GM23248 (cell line): ENCODE measurements at regions not wholly inside any gene's neighbourhood (a gene's known extent, or its start where the extent isn't known, plus 50 kb on each side); places are given as distances from the start of the nearest gene placed in this dataset.

ENCODE experiments used
- DNase-seq: peaks from one replicate; pipeline ENCODE4 v3.0.0-alpha.2; 2015
- H2AFZ ChIP-seq: fragments of 200-600 bp; sonication (generic); 2 replicates; pipeline ENCODE4 v1.6.1; 2016; ENCODE audit warnings: antibody characterized with exemption
- H3F3A ChIP-seq: fragments of 200-600 bp; sonication (generic); 2 replicates; pipeline ENCODE4 v1.6.1; 2016; ENCODE audit warnings: mild to moderate bottlenecking, antibody characterized with exemption, mixed run types; ENCODE audit not compliant: insufficient read depth
- H3K27ac ChIP-seq: fragments of 200-600 bp; sonication (generic); 2 replicates; pipeline ENCODE4 v1.5.1; 2016; ENCODE audit warnings: mild to moderate bottlenecking
- H3K27me3 ChIP-seq: fragments of 200-600 bp; sonication (generic); replicated peaks from 2 replicates; pipeline ENCODE4 v1.6.1; 2016; ENCODE audit warnings: mild to moderate bottlenecking; ENCODE audit not compliant: insufficient read depth
- H3K36me3 ChIP-seq: fragments of 200-600 bp; sonication (generic); 2 replicates; pipeline ENCODE4 v1.6.1; 2016; ENCODE audit warnings: low read depth, mild to moderate bottlenecking
- H3K4me1 ChIP-seq: fragments of 200-600 bp; sonication (generic); 2 replicates; pipeline ENCODE4 v1.6.1; 2016; ENCODE audit warnings: mild to moderate bottlenecking; ENCODE audit not compliant: insufficient read depth
- H3K4me2 ChIP-seq: fragments of 200-600 bp; sonication (generic); one replicate; pipeline ENCODE4 v1.6.1; 2016; ENCODE audit warnings: mild to moderate bottlenecking; ENCODE audit not compliant: unreplicated experiment
- H3K4me3 ChIP-seq: fragments of 200-600 bp; sonication (generic); 2 replicates; pipeline ENCODE4 v1.5.1; 2016; ENCODE audit warnings: mild to moderate bottlenecking
- H3K79me2 ChIP-seq: fragments of 200-600 bp; sonication (generic); 2 replicates; pipeline ENCODE4 v1.6.1; 2016; ENCODE audit warnings: mild to moderate bottlenecking; ENCODE audit not compliant: insufficient read depth
- H3K9ac ChIP-seq: fragments of 200-600 bp; sonication (generic); 2 replicates; pipeline ENCODE4 v1.6.1; 2016; ENCODE audit warnings: mild to moderate bottlenecking
- H3K9me2 ChIP-seq: fragments of 200-600 bp; sonication (generic); 2 replicates; pipeline ENCODE4 v1.6.1; 2016; ENCODE audit warnings: mixed run types, mild to moderate bottlenecking, moderate library complexity; ENCODE audit not compliant: insufficient read depth
- H3K9me3 ChIP-seq: fragments of 200-600 bp; sonication (generic); one replicate; pipeline ENCODE4 v1.6.1; 2017; ENCODE audit warnings: low read depth
- H4K20me1 ChIP-seq: fragments of 200-600 bp; sonication (generic); 2 replicates; pipeline ENCODE4 v1.6.0; 2016; ENCODE audit not compliant: insufficient read depth
- EZH2 ChIP-seq: fragments of 200-600 bp; sonication (generic); IDR thresholded peaks from 2 replicates; pipeline ENCODE4 v1.6.1; 2018; ENCODE audit warnings: antibody characterized with exemption, mild to moderate bottlenecking; ENCODE audit not compliant: insufficient read depth, poor library complexity, severe bottlenecking
- EZH2phosphoT487 ChIP-seq: fragments of 200-600 bp; sonication (generic); IDR thresholded peaks from 2 replicates; pipeline ENCODE4 v1.6.1; 2018; ENCODE audit warnings: antibody characterized with exemption, moderate library complexity, mild to moderate bottlenecking, low read depth; ENCODE audit not compliant: insufficient read depth
- WGBS, 2 experiments: methylation state at CpG; one replicate each; pipeline ENCODE4 v1.1.6; 2015 to 2017; ENCODE audit warnings: low lambda C conversion rate in 2 of 2, low coverage in 1 of 2; ENCODE audit errors: missing lambda C conversion rate in 2 of 2; 5-methylcytosine and 5-hydroxymethylcytosine counted together
- in situ Hi-C: fragments of 300-500 bp; cut with MboI; formaldehyde crosslinking; loops from 2 replicates; pipeline ENCODE4 v1.15.0; 2020

DNA sequence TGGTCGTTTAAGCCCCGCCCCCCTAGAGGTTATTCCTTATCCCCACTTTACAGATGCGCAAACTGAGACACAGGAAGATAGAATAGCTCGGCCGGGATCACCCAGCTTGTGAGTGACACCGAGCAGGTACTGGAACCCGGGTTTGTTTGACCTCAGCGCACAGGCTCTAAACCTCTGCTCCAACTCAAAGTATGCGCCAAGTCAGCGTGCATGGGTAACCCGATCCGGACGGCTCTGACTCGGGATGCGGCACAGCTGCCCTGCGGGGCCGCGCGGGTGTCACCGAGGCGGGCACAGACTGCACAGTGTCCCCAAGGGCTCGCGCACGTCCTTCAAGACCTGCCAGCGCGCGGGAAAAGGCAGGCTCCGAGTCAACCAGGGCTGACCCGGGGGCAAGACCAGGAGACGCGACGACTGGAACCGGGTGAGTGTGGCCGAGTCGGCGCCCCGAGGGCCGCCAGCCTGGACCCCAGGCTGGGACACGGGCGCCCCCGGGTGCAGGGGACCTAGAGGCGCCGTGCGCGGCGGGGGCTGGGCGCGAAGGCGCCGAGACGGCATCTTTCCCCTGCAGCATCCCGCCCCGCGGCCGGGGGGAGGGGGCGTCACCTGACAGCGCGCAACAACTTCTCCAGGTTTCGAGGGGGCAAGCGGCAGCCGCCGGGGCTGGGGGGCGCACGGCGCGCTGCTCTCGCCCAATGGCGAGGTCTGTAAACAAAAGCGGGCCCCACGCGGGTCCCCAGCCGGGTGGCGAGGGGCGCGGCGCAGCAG, 101.9 kb upstream of the SOD1 start:
- no peaks in the 10 kb centered on the region for H3K79me2 ChIP-seq
- TF ChIP-seq EZH2phosphoT487 (peak; percentile 29; the same call in 1 of the 2 replicates), EZH2 (peak; percentile 65)
- no peak overlapping the region for H3K9ac ChIP-seq
- no peak overlapping the region for H3K27ac ChIP-seq
- in situ Hi-C loops: no loop called here
- 0 out of 2 replicates have a peak, but pooled peaks cover 5% of the 10 kb centered on the region for H3K4me1 ChIP-seq
- no peaks in the 10 kb centered on the region for H3K9me3 ChIP-seq
- peak overlapping the region; percentile 50 for H3K4me2 ChIP-seq
- H4K20me1 ChIP-seq: no peaks in the 10 kb centered on the region
- H3K36me3 ChIP-seq: no peaks in the 10 kb centered on the region
- H3K4me3 ChIP-seq: peak overlapping the region; percentile 79; the same call in 1 of the 2 replicates
- H3K9me2 ChIP-seq: no peaks in the 10 kb centered on the region
- WGBS, 2 experiments: 9 to 10% methylated on average over 32 to 55 of the region's 76 CpGs
- H2AFZ ChIP-seq: peak overlapping the region; percentile 82
- H3F3A ChIP-seq: peaks cover 5% of the 10 kb centered on the region
- DNase-seq: no peak
- peaks cover 19% of the 10 kb centered on the region for H3K27me3 ChIP-seq

DNA sequence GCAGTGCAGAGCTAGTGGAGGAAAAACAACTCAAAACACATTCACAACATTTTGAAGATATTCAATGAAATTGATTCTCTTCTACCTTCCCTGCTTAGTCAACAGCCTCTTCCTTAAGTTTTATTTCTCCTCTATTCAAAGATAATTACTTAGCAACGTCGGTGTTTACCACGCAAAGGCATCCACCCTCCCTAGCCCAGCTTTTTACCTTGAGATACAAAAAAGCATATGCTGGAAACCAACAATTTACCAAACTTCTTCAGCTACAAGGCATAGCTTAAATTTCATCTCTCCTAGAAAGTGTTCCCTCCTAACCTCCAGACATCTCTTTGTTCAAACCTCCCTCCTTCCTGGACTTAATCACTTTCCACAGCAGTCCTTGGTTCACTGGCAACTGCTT, 102.8 kb upstream of the SOD1 start:
- Histone ChIP-seq H4K20me1 (no peaks in the 10 kb centered on the region), H3K9ac (no peak overlapping the region), H3K4me1 (0 out of 2 replicates have a peak, but pooled peaks cover 5% of the 10 kb centered on the region), H3K27ac (no peak overlapping the region), H3K4me2 (no peak overlapping the region), H2AFZ (no peak overlapping the region), H3K27me3 (peaks cover 19% of the 10 kb centered on the region), H3K79me2 (no peaks in the 10 kb centered on the region), H3K36me3 (no peaks in the 10 kb centered on the region), H3K9me3 (no peaks in the 10 kb centered on the region), H3K9me2 (no peaks in the 10 kb centered on the region), H3F3A (peaks cover 5% of the 10 kb centered on the region), H3K4me3 (no peak overlapping the region)
- in situ Hi-C loops: no loop called here
- DNase-seq: no peak
- TF ChIP-seq EZH2phosphoT487 (no peak), EZH2 (no peak)
- 95 to 98% methylated on average over 3 of the region's 3 CpGs for WGBS, 2 experiments

DNA sequence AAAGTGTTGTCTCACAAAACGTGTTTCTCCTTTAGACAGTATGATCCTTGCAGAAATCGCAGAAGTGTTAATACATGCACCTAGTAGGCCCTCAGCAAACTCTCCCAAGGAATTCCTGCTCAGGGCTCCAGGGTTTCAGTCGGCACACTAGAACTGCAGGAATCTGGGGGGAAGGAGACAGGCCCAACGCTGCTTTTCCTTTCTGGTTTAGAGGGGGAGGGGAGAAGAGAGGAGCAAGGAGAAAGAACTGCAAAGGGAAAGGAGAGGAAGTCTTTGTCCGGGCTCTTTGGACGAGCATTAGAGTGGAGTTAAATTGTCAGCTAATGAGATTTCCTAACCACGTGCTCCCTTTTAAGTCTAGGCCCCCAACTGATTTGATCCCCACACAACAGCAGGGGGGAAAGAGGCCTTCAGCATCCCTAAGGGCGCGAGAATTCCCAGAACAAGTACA, 103.7 kb upstream of the SOD1 start:
- Histone ChIP-seq H3K36me3 (no peaks in the 10 kb centered on the region), H3K27ac (no peak overlapping the region), H3K4me3 (no peak overlapping the region), H3K4me1 (0 out of 2 replicates have a peak, but pooled peaks cover 5% of the 10 kb centered on the region), H3K4me2 (no peak overlapping the region), H2AFZ (no peak overlapping the region), H3F3A (peaks cover 5% of the 10 kb centered on the region), H3K9me3 (no peaks in the 10 kb centered on the region), H3K79me2 (no peaks in the 10 kb centered on the region), H3K9ac (no peak overlapping the region), H3K9me2 (no peaks in the 10 kb centered on the region), H4K20me1 (no peaks in the 10 kb centered on the region), H3K27me3 (peaks cover 19% of the 10 kb centered on the region)
- no peak for DNase-seq
- WGBS, 2 experiments: 87 to 93% methylated on average over 9 of the region's 9 CpGs
- in situ Hi-C loops: no loop called here
- TF ChIP-seq EZH2phosphoT487 (no peak), EZH2 (no peak)

DNA sequence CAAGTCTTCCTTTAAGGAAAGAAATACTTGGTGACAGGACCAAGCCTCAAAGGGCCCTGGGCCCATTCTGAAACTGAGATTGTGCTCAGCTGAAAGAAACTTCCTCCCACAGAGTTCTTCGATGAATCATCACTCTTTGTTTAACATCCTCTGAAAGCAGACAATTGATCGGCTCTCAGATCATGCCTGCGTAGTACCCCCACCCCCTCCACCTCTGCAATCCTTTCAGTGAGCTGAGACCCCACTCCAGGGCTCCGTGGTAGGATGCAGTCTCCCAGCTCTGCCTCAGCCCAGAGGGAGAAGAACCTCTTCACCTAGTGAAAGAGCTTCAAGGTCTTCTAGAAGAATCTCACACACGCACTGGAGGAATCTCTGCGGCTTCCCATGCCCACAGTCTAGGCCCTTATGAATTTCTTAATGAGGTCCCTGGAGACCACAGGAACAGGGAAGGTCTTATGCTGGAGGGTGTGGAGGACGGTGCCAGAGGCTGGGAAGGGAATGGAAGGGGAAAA, 104.9 kb upstream of the SOD1 start:
- Histone ChIP-seq H3K4me2 (no peak overlapping the region), H2AFZ (no peak overlapping the region), H3K36me3 (no peaks in the 10 kb centered on the region), H3K79me2 (no peaks in the 10 kb centered on the region), H3K9me2 (no peaks in the 10 kb centered on the region), H3K9me3 (no peaks in the 10 kb centered on the region), H3K4me1 (0 out of 2 replicates have a peak, but pooled peaks cover 5% of the 10 kb centered on the region), H4K20me1 (no peaks in the 10 kb centered on the region), H3K27ac (no peak overlapping the region), H3K9ac (no peak overlapping the region), H3F3A (peaks cover 5% of the 10 kb centered on the region), H3K4me3 (no peak overlapping the region), H3K27me3 (peaks cover 19% of the 10 kb centered on the region)
- no peak for TF ChIP-seq EZH2
- no peak for TF ChIP-seq EZH2phosphoT487
- in situ Hi-C loops: no loop called here
- 60 to 64% methylated on average over 7 of the region's 7 CpGs for WGBS, 2 experiments
- peak; percentile 50 for DNase-seq
